ENCODE measurements at regions not wholly inside any gene's neighbourhood (a gene's known extent, or its start where the extent isn't known, plus 50 kb on each side); places are given as distances from the start of the nearest gene placed in this dataset.
A peak's percentile ranks its signal among the peaks of the same experiment; 100 is the strongest.

DNA sequence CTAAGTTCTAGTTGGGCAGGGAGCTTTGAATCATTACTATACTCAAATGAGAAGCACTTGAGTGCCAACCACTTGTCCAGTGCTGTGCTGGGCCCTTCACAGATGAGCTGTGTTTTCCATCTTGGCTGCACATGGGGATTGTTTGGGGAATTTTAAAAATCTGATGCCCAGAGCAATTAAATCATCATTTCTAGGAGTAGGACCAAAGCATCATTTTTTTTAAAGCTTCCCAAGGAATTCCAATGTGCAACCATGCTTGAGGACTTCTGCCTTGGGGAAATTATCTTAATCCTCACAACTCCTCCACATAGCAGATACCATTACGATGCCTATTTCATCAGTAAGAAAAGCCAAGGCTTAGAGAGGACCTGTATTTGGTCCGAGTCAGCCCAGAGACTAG is 131.4 kb downstream of the TMEM174 start:
- H3K36me3 ChIP-seq: no peaks in the 10 kb centered on the region
- 0 out of 2 replicates have a peak, but pooled peaks cover 4% of the 10 kb centered on the region for H3K9me3 ChIP-seq (replicated peaks)
- no peak overlapping the region for H3K27ac ChIP-seq
- no peak for DNase-seq (ENCODE audit: low read depth in 1 of 2, low spot score in 2 of 2)
- H3K4me3 ChIP-seq: no peak overlapping the region
- peaks cover 18% of the 10 kb centered on the region for H3K4me1 ChIP-seq (replicated peaks)
- no peaks in the 10 kb centered on the region for H3K27me3 ChIP-seq (replicated peaks)

DNA sequence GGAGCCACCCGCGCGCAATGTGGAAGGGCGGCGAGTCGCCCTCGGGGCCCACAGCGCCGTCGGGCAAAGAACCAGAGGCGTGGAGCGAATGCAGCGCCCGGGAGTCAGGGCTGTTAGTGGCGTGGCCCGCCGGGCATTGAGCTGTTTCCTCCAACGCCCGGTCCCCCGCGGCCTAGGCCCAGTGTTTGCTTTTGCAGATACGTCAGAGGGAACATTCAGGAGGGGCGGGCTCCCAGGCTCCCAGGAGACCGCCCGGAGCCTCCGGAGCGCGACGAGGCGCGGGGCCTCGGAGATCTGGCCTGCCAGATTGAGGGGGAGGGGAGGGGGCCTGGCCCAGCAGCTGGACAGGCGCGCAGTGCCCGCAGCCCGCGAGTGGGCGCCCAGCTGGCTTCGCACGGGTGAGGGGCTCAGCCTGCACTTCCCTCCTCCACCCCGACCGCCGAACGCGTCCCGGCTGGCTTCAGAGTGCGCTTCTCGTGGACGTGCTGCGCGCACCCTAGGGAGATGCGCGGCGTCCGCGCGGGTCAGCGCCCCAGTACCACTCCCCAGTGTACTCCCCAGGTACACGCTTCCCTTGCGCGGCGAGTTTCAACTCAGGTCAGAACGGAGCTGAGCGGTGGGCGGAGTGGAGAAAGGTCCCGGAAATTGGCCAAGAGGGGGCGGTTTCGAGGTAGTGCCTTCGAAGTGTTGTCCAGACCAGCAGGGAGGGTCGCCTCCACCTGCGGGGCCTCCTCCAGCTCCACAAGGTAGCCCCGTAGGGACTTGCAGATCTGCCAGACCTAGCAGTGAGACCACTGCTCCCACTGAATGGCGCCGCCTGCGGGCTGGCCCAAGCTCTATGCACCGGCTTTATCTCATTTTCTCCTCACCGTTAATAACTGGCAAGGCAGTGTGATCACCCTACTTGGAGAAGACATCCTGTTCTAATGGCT is 130.4 kb downstream of the TMEM174 start:
- Histone ChIP-seq H3K4me1 (replicated peaks) (peaks cover 28% of the 10 kb centered on the region), H3K27ac (no peak overlapping the region), H3K36me3 (no peaks in the 10 kb centered on the region), H3K27me3 (replicated peaks) (no peaks in the 10 kb centered on the region), H3K4me3 (no peak overlapping the region), H3K9me3 (replicated peaks) (0 out of 2 replicates have a peak, but pooled peaks cover 4% of the 10 kb centered on the region)
- no peak for DNase-seq (ENCODE audit: low read depth in 1 of 2, low spot score in 2 of 2)

DNA sequence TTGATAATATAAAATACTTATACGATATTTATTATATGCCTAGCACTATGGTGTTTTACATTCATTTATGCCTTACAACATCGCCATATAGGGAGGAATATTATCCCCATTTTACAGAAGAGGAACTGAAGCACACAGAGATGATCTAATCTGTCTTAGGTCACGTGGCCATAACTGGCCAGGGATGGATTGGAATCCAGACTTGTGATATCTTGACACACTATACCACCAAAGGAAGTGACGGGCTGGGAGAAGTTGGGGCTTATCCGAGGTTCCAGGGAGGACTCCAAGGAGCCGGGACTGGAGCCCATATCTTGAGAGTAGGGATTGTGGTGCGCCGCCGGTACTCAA is 129.8 kb downstream of the TMEM174 start:
- Histone ChIP-seq H3K9me3 (replicated peaks) (0 out of 2 replicates have a peak, but pooled peaks cover 4% of the 10 kb centered on the region), H3K27me3 (replicated peaks) (no peaks in the 10 kb centered on the region), H3K27ac (no peak overlapping the region), H3K4me1 (replicated peaks) (peaks cover 29% of the 10 kb centered on the region), H3K36me3 (no peaks in the 10 kb centered on the region), H3K4me3 (no peak overlapping the region)
- DNase-seq (ENCODE audit: low read depth in 1 of 2, low spot score in 2 of 2): no peak

DNA sequence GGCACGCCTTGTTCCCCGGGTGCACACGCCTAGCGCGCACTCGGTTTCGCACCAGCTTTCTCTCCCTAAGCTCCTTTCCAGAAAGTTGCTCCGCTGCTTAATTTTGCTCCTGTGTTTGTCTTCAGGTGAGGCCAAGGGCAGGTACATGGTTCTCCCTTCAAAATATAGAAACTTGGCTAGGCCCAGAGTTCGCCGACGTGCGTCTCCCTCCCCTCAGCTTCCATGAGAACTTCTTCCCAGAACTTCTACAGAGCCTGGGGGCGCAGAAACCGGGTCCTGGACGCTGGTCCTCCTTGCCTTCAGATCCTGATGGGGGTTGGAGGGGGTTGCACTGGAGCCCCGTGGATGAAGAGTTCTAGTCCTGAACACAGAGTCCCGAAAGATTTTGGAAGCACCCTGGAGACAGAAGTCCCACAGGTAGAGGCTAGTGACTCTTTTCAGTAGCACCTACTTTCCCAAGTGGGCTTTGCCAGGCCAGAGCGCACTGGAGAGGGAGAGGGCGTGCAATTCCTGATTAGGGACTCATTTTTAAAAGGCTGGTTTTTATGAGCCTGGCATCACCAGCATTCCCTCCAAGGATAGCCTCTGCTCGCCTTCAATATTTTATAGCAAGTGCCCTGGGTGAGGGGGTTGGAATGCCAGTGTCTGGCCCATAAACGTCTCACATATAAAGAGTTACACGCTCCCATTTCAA is 128.4 kb downstream of the TMEM174 start:
- no peak for DNase-seq (ENCODE audit: low read depth in 1 of 2, low spot score in 2 of 2)
- no peaks in the 10 kb centered on the region for H3K36me3 ChIP-seq
- no peak overlapping the region for H3K27ac ChIP-seq
- no peaks in the 10 kb centered on the region for H3K27me3 ChIP-seq (replicated peaks)
- no peak overlapping the region for H3K4me3 ChIP-seq
- H3K9me3 ChIP-seq (replicated peaks): 0 out of 2 replicates have a peak, but pooled peaks cover 4% of the 10 kb centered on the region
- peaks cover 37% of the 10 kb centered on the region for H3K4me1 ChIP-seq (replicated peaks)

DNA sequence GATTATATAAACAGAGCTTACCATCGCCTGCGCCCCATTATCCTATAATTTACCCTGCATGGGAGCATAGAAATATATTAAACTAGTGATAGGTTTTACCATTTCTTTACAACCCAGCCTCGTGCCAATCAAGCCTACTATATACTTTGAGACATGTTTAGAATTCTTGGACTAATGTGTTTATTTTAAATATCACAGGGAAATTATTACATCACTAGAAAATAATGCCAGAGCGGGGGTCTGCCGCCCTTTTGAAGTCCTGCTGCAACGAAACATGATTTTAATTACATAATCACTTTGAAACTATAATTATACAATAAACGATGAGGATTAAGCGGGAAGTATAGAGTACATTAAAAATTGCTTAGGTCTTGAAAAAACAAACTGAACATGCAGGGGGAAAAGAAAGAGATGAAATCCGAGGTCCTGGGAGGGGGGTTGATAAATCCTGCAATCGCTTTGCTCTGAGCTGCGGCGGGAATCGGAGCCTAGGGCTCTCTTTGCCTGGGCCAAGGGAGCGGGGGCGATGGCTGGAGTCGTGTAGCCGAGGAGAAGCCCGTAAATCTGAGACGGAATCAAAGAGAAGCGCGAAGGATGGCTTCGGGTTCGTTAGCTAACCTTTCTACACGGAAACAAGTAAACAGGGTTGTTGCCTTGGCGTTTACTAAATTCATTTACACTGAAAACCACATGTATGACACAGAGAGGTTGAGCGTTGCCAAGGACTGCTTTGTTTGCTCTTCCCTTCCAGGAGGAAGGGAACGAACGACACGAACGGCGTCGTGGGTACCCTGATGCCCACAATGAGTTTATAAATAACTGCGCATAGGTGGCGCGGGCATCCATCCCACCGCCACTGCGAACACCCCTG is 127.6 kb downstream of the TMEM174 start:
- Histone ChIP-seq H3K4me3 (no peak overlapping the region), H3K27me3 (replicated peaks) (no peaks in the 10 kb centered on the region), H3K4me1 (replicated peaks) (peaks cover 35% of the 10 kb centered on the region), H3K27ac (no peak overlapping the region), H3K9me3 (replicated peaks) (0 out of 2 replicates have a peak, but pooled peaks cover 4% of the 10 kb centered on the region), H3K36me3 (no peaks in the 10 kb centered on the region)
- DNase-seq (ENCODE audit: low read depth in 1 of 2, low spot score in 2 of 2): no peak

DNA sequence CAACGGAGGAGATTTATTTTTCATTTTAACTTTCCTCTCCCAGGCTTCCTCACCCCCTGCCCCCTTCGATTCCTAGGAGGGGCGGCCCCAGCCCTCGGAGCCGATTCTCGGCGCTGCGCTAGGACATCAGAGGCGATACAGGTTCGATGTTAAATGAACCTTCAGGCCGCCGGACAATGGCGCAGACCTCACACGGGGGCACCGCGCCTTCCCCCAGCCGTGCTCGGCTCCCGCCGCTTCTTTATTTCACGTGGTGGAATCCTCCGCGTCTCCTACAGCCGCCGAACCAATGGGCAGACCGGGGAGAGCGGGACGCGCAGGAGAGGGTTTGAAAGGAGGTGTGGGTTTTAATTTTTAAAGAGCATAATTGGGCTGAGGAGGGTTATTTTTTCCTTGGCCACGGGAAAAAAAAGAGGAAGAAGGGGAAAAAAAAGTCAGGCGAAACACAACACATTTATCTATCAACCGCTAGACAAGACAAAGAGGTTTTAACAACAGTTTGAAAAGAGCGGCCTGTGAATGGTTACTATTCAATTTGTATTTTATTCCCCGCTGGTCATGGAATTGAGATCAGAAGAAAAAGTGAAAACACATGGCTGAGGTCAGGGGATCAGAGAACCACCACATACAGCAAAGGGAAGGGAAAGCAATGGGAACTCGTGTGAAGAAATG is 126.8 kb downstream of the TMEM174 start:
- H3K27me3 ChIP-seq (replicated peaks): no peaks in the 10 kb centered on the region
- no peak for DNase-seq (ENCODE audit: low read depth in 1 of 2, low spot score in 2 of 2)
- H3K27ac ChIP-seq: no peak overlapping the region

DNA sequence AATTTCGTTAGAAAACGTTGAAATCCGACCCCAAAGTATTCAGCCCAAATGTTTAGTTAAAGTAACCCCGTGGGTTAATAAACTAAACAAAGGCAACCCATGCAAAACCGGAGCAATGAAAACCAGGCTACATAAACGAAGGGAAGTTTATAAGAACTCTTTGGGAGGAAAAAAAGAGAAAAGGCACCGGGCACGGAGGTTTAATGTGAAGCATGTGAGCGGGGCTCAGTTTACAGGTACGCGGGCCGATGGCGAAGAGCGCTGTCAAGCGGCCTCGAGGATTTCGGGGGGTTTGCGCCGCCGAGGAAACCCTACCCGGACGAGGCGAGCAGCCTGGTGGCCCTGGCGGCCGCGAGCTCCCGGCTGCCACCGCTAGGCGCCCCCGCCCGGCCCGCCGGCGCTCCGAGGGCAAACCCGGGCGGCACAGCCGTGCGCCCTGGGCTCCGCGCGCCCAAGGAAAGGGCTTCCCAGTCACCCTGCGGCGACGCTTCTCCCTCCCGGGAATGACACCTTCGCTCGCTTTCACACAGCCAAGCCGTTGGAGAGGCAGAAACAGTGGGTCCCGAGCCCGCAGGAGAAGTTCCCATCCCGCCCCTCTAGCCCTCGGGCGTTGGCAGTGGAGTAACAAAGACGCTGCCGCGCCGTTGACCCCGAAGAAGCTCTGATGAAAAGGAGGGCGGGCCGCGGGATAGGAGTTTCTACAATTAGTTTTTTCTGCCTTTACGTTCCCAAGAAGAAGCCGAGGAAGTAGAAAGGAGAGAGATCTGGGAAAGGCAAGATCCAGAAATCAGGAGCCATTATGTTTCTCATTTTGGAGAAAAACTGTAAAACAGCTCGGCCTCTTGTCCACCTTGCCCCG is 126.0 kb downstream of the TMEM174 start:
- Histone ChIP-seq H3K9me3 (replicated peaks) (0 out of 2 replicates have a peak, but pooled peaks cover 4% of the 10 kb centered on the region), H3K27me3 (replicated peaks) (no peaks in the 10 kb centered on the region), H3K4me1 (replicated peaks) (peaks cover 41% of the 10 kb centered on the region), H3K4me3 (peak overlapping the region; percentile 29), H3K36me3 (no peaks in the 10 kb centered on the region), H3K27ac (no peak overlapping the region)
- peak; percentile 53 to 55 for DNase-seq (ENCODE audit: low read depth in 1 of 2, low spot score in 2 of 2)

More for the DNA sequence above, 126.8 kb downstream of the TMEM174 start:
- H3K9me3 ChIP-seq (replicated peaks): 0 out of 2 replicates have a peak, but pooled peaks cover 4% of the 10 kb centered on the region
- H3K4me3 ChIP-seq: no peak overlapping the region
- H3K4me1 ChIP-seq (replicated peaks): peaks cover 41% of the 10 kb centered on the region
- no peaks in the 10 kb centered on the region for H3K36me3 ChIP-seq

DNA sequence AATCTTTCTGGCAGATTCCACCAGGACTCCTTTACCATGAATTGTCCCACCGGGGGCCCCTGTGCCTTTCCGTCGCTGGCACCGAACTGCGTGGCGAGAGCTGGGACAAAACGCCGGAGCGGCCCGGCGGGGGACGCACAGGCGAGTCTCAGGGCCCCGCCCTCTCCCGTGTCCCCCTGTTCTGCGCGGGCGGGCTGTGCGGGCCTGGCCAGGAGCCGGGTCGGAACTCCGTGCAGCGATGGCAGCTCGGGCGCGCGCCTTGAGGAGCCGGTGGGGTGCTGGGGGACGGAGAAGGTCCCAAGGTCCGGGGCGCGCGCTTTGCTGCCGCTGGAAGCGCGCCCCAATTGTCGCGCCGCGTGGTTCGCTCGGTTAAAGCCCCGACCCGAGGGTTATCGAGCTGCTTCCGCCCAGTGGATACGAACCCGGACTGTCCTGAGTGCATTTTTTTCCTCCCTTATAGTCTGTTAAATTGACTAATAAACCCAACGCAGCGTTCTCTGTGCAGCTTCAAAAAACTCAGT is 125.3 kb downstream of the TMEM174 start:
- Histone ChIP-seq H3K4me1 (replicated peaks) (peaks cover 41% of the 10 kb centered on the region), H3K27me3 (replicated peaks) (no peaks in the 10 kb centered on the region), H3K27ac (no peak overlapping the region), H3K36me3 (no peaks in the 10 kb centered on the region), H3K4me3 (no peak overlapping the region), H3K9me3 (replicated peaks) (0 out of 2 replicates have a peak, but pooled peaks cover 4% of the 10 kb centered on the region)
- no peak for DNase-seq (ENCODE audit: low read depth in 1 of 2, low spot score in 2 of 2)

DNA sequence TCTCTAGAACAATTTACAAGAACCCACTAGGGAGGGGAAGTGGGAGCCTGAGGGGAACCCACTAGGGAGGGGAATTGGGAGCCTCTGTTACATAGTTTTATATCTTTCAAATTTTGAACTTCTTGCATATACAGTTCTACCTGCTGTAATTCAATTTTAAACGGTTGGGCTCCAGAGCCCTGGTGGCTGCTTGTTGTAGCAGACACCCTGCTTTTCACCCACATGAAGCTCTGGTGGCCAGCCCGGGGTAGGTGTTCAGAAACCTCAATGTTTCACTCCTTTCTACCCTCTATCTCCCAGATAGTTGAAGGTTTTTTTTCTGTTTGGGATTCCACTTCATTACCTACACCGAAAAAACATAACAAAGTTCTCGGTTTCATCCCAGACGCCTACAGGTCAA is 124.4 kb downstream of the TMEM174 start:
- peaks cover 41% of the 10 kb centered on the region for H3K4me1 ChIP-seq (replicated peaks)
- no peak overlapping the region for H3K4me3 ChIP-seq
- DNase-seq (ENCODE audit: low read depth in 1 of 2, low spot score in 2 of 2): no peak
- 0 out of 2 replicates have a peak, but pooled peaks cover 4% of the 10 kb centered on the region for H3K9me3 ChIP-seq (replicated peaks)
- no peaks in the 10 kb centered on the region for H3K36me3 ChIP-seq
- H3K27me3 ChIP-seq (replicated peaks): no peaks in the 10 kb centered on the region
- no peak overlapping the region for H3K27ac ChIP-seq

DNA sequence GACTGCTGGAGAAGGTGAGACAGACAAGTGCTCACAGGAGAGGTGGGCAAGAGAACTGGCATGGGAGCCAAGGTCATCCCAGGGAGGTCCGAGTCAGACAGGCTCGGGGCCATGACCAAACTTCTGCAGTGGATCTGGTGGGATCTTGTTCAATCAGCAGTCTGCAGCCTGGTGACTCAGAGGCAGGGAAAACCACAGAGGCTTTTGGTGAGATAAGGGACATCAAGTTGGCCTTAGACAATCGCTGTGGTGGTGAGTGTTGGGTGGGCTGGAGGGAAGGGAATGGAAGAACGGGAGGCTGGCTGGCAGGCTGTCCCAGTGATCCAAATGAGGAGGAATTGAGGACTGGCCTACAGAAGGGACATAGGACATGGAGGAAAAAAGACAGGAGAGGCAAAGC is 123.8 kb downstream of the TMEM174 start:
- Histone ChIP-seq H3K4me1 (replicated peaks) (peaks cover 41% of the 10 kb centered on the region), H3K9me3 (replicated peaks) (0 out of 2 replicates have a peak, but pooled peaks cover 4% of the 10 kb centered on the region), H3K27ac (no peak overlapping the region), H3K36me3 (no peaks in the 10 kb centered on the region), H3K4me3 (no peak overlapping the region), H3K27me3 (replicated peaks) (no peaks in the 10 kb centered on the region)
- DNase-seq (ENCODE audit: low read depth in 1 of 2, low spot score in 2 of 2): peak; percentile 69 to 85

DNA sequence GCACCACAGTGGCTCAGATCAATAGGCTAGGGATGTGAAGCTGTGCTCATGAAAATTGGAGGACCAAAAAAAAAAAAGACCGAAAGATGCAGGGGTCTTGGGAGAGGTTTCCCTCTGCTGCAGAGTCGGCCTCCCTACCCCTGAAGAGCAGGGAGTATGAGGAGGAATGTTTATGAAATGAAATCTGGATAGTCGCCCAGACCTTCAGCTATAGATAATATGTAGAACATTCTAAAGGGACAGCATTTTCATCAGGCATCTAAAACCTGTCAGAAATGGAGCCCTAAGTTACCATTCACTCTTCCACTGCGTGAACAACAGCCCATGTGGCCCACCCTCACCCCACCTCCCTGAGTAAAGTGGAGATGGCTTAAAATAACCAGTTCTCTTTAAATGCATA is 122.9 kb downstream of the TMEM174 start:
- H3K4me1 ChIP-seq (replicated peaks): peaks cover 41% of the 10 kb centered on the region
- no peak overlapping the region for H3K27ac ChIP-seq
- no peak for DNase-seq (ENCODE audit: low read depth in 1 of 2, low spot score in 2 of 2)
- H3K4me3 ChIP-seq: no peak overlapping the region
- H3K27me3 ChIP-seq (replicated peaks): no peaks in the 10 kb centered on the region
- 0 out of 2 replicates have a peak, but pooled peaks cover 3% of the 10 kb centered on the region for H3K9me3 ChIP-seq (replicated peaks)
- H3K36me3 ChIP-seq: no peaks in the 10 kb centered on the region

DNA sequence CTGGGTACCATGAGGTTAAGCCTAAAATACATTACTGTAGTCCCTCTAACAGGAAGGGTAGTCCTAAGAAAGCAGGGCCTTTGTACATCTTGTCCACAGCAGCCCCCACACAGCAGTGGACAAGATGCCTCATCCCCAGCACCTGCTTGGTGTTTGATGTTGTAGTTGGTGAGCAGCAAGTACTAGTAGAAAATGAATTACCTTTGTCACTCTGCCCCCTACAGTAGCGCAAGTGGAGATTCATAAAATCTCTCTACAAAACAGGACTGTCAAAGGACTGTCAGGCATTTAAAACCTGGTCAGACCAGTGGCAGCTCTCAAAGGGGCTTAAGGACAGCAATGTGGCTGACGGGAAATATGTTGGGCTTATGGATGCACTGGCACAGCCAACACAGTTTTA is 122.5 kb downstream of the TMEM174 start:
- Histone ChIP-seq H3K4me1 (replicated peaks) (peaks cover 41% of the 10 kb centered on the region), H3K27me3 (replicated peaks) (no peaks in the 10 kb centered on the region), H3K27ac (no peak overlapping the region), H3K4me3 (no peak overlapping the region), H3K36me3 (no peaks in the 10 kb centered on the region), H3K9me3 (replicated peaks) (0 out of 2 replicates have a peak, but pooled peaks cover 2% of the 10 kb centered on the region)
- DNase-seq (ENCODE audit: low read depth in 1 of 2, low spot score in 2 of 2): no peak

Measured in SJSA1 (cell line).